DOHH2 (cell line): ENCODE measurements at regions not wholly inside any gene's neighbourhood (a gene's known extent, or its start where the extent isn't known, plus 50 kb on each side); places are given as distances from the start of the nearest gene placed in this dataset.

ENCODE experiments used
- EZH2phosphoT487 ChIP-seq: fragments of 200-600 bp; sonication (generic); IDR thresholded peaks from 2 replicates; pipeline ENCODE4 v1.6.1; 2017; ENCODE audit warnings: borderline replicate concordance, mild to moderate bottlenecking, antibody characterized with exemption, low read length, moderate library complexity, mixed read lengths
- TF ChIP-seq, protein P1 (sequence below): fragments of 200-600 bp; sonication (generic); IDR thresholded peaks from one replicate; pipeline ENCODE4 v1.5.1; 2014; ENCODE audit warnings: antibody characterized with exemption, mild to moderate bottlenecking, low read depth, low read length; ENCODE audit not compliant: poor library complexity, severe bottlenecking

DNA sequence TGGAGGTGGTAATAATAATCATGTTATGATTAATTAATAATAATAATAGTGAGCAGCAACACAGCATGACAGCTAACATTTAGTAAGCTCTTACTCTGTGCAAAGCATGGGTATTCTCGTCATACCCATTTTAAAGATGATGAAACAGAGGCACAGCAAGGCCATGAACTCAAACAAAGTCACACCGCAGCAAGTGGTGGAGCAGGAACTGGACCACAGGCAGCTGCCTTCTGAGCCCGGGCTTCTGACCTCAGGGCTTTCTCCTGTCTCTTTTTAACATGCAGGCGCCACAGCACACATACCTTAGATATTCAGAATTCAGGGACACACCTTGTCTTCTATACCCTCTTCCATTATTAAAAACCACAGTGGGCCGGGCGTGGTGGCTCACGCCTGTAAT, 50.7 kb upstream of the SPATA12 start:
- TF ChIP-seq, protein P1, sequence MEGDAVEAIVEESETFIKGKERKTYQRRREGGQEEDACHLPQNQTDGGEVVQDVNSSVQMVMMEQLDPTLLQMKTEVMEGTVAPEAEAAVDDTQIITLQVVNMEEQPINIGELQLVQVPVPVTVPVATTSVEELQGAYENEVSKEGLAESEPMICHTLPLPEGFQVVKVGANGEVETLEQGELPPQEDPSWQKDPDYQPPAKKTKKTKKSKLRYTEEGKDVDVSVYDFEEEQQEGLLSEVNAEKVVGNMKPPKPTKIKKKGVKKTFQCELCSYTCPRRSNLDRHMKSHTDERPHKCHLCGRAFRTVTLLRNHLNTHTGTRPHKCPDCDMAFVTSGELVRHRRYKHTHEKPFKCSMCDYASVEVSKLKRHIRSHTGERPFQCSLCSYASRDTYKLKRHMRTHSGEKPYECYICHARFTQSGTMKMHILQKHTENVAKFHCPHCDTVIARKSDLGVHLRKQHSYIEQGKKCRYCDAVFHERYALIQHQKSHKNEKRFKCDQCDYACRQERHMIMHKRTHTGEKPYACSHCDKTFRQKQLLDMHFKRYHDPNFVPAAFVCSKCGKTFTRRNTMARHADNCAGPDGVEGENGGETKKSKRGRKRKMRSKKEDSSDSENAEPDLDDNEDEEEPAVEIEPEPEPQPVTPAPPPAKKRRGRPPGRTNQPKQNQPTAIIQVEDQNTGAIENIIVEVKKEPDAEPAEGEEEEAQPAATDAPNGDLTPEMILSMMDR: no peak
- no peak for TF ChIP-seq EZH2phosphoT487
